Activated CD4-positive, alpha-beta T cell treated with anti-CD3 and anti-CD28 coated beads, Interleukin-2, amount 10 ng/mL, durations not matched to agents 7 days and 5 days (primary cell): ENCODE measurements at regions not wholly inside any gene's neighbourhood (a gene's known extent, or its start where the extent isn't known, plus 50 kb on each side); places are given as distances from the start of the nearest gene placed in this dataset.

Experiments used
- CTCF ChIA-PET: fragments of 350-600 bp; sonication (Branson Sonifier 250); formaldehyde crosslinking; loops from one replicate; lab custom pipeline; 2021; ENCODE audit warnings: antibody characterized with exemption; lab: Charles Lee
- POLR2A ChIA-PET: fragments of 350-600 bp; sonication (Branson Sonifier 250); formaldehyde crosslinking; loops from one replicate; lab custom pipeline; 2021; ENCODE audit warnings: antibody characterized with exemption; lab: Charles Lee
- DNase-seq: peaks from one replicate; pipeline ENCODE4 v3.0.0-alpha.2; 2020
- H3K27ac Mint-ChIP-seq: one replicate; pipeline ENCODE4 v1.8.0; 2021; ENCODE audit warnings: mild to moderate bottlenecking, moderate library complexity, mixed read lengths
- H3K27me3 Mint-ChIP-seq: one replicate; pipeline ENCODE4 v1.8.0; 2021; ENCODE audit warnings: mixed read lengths
- H3K36me3 Mint-ChIP-seq: one replicate; pipeline ENCODE4 v1.8.0; 2021; ENCODE audit warnings: low read depth, mixed read lengths
- H3K4me1 Mint-ChIP-seq: one replicate; pipeline ENCODE4 v1.8.0; 2021; ENCODE audit warnings: mixed read lengths
- H3K4me3 Mint-ChIP-seq: one replicate; pipeline ENCODE4 v1.8.0; 2021; ENCODE audit warnings: mild to moderate bottlenecking, moderate library complexity, mixed read lengths
- H3K9me3 Mint-ChIP-seq: one replicate; pipeline ENCODE4 v1.8.0; 2021; ENCODE audit warnings: mixed read lengths

DNA sequence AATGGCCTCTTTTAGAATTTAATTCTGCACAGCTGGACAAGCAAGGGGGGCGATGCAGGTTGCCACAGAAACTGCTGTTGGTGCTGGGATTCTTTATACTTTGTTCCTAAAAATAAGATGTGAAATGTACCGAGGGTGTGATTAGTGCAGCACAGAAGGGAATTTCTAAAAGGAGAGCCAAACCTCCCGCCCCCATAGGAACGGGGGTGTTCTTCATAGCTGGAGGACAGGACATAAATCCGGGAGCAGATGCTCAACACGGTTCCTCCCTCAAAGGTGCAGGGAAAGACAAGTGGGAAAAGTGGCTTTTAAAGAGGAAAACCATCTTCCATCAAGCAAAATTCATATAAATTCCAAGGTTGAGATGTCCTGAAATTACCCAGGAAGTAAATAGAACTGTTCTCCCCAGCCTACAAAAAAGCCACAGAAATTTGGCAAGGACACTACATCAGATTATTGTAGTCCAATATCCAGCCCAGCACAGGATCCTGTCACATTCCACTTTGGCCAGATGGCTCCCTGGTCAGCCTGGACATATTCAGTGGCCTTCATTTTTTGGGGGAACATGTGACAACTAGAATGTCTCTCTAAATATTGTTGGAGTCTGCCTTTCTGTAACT lies 51.4 kb upstream of the TMX1 start:
- no peaks in the 10 kb centered on the region for H3K27me3 Mint-ChIP-seq
- no peaks in the 10 kb centered on the region for H3K36me3 Mint-ChIP-seq
- no peaks in the 10 kb centered on the region for H3K9me3 Mint-ChIP-seq
- H3K4me3 Mint-ChIP-seq = no peak overlapping the region
- H3K4me1 Mint-ChIP-seq = no peaks in the 10 kb centered on the region
- ChIA-PET CTCF (interaction anchor here (0.6 kb wide), 1 partner anchor 531 kb away, joined by 5 read pairs; no protein-coding TSS in a partner anchor), POLR2A (no interaction called here)
- DNase-seq = no peak
- H3K27ac Mint-ChIP-seq = no peak overlapping the region

DNA sequence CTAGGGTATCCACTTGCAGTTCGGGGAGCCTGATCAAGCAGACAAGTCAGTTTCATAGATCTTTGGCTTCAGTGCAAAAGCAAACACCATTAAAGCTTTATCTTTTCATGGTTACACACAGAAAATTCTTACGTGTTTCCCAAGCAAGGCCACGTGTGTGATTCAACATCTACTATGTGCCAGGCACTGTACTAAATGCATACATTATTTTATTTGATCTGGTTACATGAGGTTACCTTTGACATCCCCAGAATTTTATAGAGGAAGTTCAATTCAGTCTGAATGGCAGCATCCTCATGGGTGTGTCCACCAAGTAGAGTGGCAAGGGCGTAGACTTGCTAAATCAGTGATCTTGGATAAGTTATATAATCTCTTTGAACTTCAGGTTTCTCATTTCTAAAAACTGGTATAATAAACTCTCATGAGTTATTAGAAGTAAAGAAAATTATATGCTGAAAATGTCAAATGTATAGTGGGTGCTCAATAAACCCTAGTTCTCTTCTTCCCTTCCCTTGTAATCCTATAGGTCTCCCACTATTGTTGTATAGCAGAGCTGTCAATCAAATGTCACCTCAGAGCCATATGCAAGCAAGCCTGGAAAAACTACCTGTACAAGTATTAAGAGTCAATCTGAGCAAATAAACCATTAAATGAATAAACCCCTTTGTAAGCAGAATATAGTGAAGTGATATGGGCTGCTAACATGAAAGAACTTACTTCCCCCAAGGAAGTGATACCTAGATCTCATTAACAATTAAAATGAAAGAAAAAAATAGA lies 50.3 kb upstream of the TMX1 start:
- CTCF ChIA-PET = no interaction called here

More for the DNA sequence above, 50.3 kb upstream of the TMX1 start:
- no peak for DNase-seq
- H3K27ac Mint-ChIP-seq = no peak overlapping the region
- no peaks in the 10 kb centered on the region for H3K27me3 Mint-ChIP-seq
- no peaks in the 10 kb centered on the region for H3K36me3 Mint-ChIP-seq
- POLR2A ChIA-PET = no interaction called here
- H3K9me3 Mint-ChIP-seq = no peaks in the 10 kb centered on the region
- H3K4me3 Mint-ChIP-seq = no peak overlapping the region
- no peaks in the 10 kb centered on the region for H3K4me1 Mint-ChIP-seq
